HAP-1 (cell line): ENCODE measurements at regions not wholly inside any gene's neighbourhood (a gene's known extent, or its start where the extent isn't known, plus 50 kb on each side); places are given as distances from the start of the nearest gene placed in this dataset.

Experiments
- DNase-seq, 2 experiments: peaks; one replicate each; pipeline ENCODE4 v3.0.0-alpha.2; 2016 to 2020; ENCODE audit warnings: low spot score in 2 of 2
- H3K27me3 ChIP-seq: fragments of 250-450 bp; sonication (Bioruptor Pico); 2 replicates; pipeline ENCODE4 v1.5.1; 2020; ENCODE audit warnings: low read depth, mild to moderate bottlenecking, moderate library complexity
- H3K36me3 ChIP-seq: fragments of 250-450 bp; sonication (Bioruptor Pico); replicated peaks from 2 replicates; pipeline ENCODE4 v1.5.1; 2020; ENCODE audit warnings: mild to moderate bottlenecking
- H3K4me1 ChIP-seq: fragments of 250-450 bp; sonication (Bioruptor Pico); 2 replicates; pipeline ENCODE4 v1.5.1; 2020; ENCODE audit warnings: mild to moderate bottlenecking
- H3K4me3 ChIP-seq: fragments of 250-450 bp; sonication (Bioruptor Pico); 2 replicates; pipeline ENCODE4 v1.5.1; 2020; ENCODE audit warnings: mild to moderate bottlenecking, moderate library complexity
- H3K9me3 ChIP-seq: fragments of 250-450 bp; sonication (Bioruptor Pico); 2 replicates; pipeline ENCODE4 v1.5.1; 2020; ENCODE audit warnings: mild to moderate bottlenecking, moderate library complexity
- in situ Hi-C: fragments of 300-500 bp; cut with MboI; formaldehyde crosslinking; loops from 3 replicates; pipeline ENCODE4 v1.14.3; 2020; ENCODE audit warnings: low sequenced_read_pairs, inconsistent platforms, mixed read lengths

GRCh38 chr16:66315210-66315825 lies 51.2 kb upstream of the CDH5 start:
- no peak overlapping the region for H3K4me3 ChIP-seq
- in situ Hi-C loops = no loop called here
- H3K36me3 ChIP-seq = no peaks in the 10 kb centered on the region
- no peaks in the 10 kb centered on the region for H3K9me3 ChIP-seq
- H3K27me3 ChIP-seq = peaks cover 5% of the 10 kb centered on the region; the same call in 1 of the 2 replicates
- no peaks in the 10 kb centered on the region for H3K4me1 ChIP-seq
- DNase-seq = peak; percentile 61 to 77

GRCh38 chr16:66311306-66311705 lies 55.2 kb upstream of the CDH5 start:
- peaks cover 17% of the 10 kb centered on the region for H3K27me3 ChIP-seq
- no peak for DNase-seq
- H3K9me3 ChIP-seq = no peaks in the 10 kb centered on the region
- in situ Hi-C loops = no loop called here
- H3K36me3 ChIP-seq = no peaks in the 10 kb centered on the region
- H3K4me1 ChIP-seq = no peaks in the 10 kb centered on the region
- no peak overlapping the region for H3K4me3 ChIP-seq

GRCh38 chr16:66309215-66309807 lies 57.2 kb upstream of the CDH5 start:
- no peak for DNase-seq
- Histone ChIP-seq H3K36me3 (no peaks in the 10 kb centered on the region), H3K27me3 (peaks cover 17% of the 10 kb centered on the region), H3K9me3 (no peaks in the 10 kb centered on the region), H3K4me1 (no peaks in the 10 kb centered on the region), H3K4me3 (no peak overlapping the region)
- in situ Hi-C loops = no loop called here

- no peaks in the 10 kb centered on the region for H3K4me1 ChIP-seq
- no peaks in the 10 kb centered on the region for H3K36me3 ChIP-seq
- H3K27me3 ChIP-seq = peaks cover 17% of the 10 kb centered on the region
- no peak overlapping the region for H3K4me3 ChIP-seq
- no peaks in the 10 kb centered on the region for H3K9me3 ChIP-seq
- no peak for DNase-seq
- in situ Hi-C loops = no loop called here
These were observed 58.4 kb upstream of the CDH5 start for GRCh38 chr16:66308096-66308495.

GRCh38 chr16:66306366-66307150 lies 59.9 kb upstream of the CDH5 start:
- in situ Hi-C loops = no loop called here
- H3K4me1 ChIP-seq = no peaks in the 10 kb centered on the region
- H3K27me3 ChIP-seq = peaks cover 17% of the 10 kb centered on the region
- no peak overlapping the region for H3K4me3 ChIP-seq
- no peaks in the 10 kb centered on the region for H3K36me3 ChIP-seq
- no peak for DNase-seq
- H3K9me3 ChIP-seq = no peaks in the 10 kb centered on the region

GRCh38 chr16:66304961-66305360 lies 61.5 kb upstream of the CDH5 start:
- DNase-seq = no peak
- peaks cover 11% of the 10 kb centered on the region for H3K27me3 ChIP-seq
- H3K9me3 ChIP-seq = no peaks in the 10 kb centered on the region
- H3K4me3 ChIP-seq = no peak overlapping the region
- no peaks in the 10 kb centered on the region for H3K36me3 ChIP-seq
- H3K4me1 ChIP-seq = no peaks in the 10 kb centered on the region
- in situ Hi-C loops = no loop called here

- no peaks in the 10 kb centered on the region for H3K9me3 ChIP-seq
- H3K4me3 ChIP-seq = no peak overlapping the region
- H3K4me1 ChIP-seq = no peaks in the 10 kb centered on the region
- no peak for DNase-seq
- in situ Hi-C loops = no loop called here
- peaks cover 3% of the 10 kb centered on the region; the same call in 1 of the 2 replicates for H3K27me3 ChIP-seq
- no peaks in the 10 kb centered on the region for H3K36me3 ChIP-seq
These were observed 62.3 kb upstream of the CDH5 start for GRCh38 chr16:66304151-66304550.

- H3K27me3 ChIP-seq = no peaks in the 10 kb centered on the region
- no peaks in the 10 kb centered on the region for H3K9me3 ChIP-seq
- no peak for DNase-seq
- no peak overlapping the region for H3K4me3 ChIP-seq
- in situ Hi-C loops = no loop called here
- no peaks in the 10 kb centered on the region for H3K36me3 ChIP-seq
- H3K4me1 ChIP-seq = no peaks in the 10 kb centered on the region
These were observed 66.0 kb upstream of the CDH5 start for GRCh38 chr16:66300501-66300900.

- in situ Hi-C loops = no loop called here
- Histone ChIP-seq H3K27me3 (no peaks in the 10 kb centered on the region), H3K9me3 (no peaks in the 10 kb centered on the region), H3K4me1 (no peaks in the 10 kb centered on the region), H3K36me3 (no peaks in the 10 kb centered on the region), H3K4me3 (no peak overlapping the region)
- no peak for DNase-seq
These were observed 66.5 kb upstream of the CDH5 start for GRCh38 chr16:66300037-66300436.

- no peaks in the 10 kb centered on the region for H3K36me3 ChIP-seq
- H3K4me1 ChIP-seq = no peaks in the 10 kb centered on the region
- in situ Hi-C loops = no loop called here
- no peak for DNase-seq
- no peaks in the 10 kb centered on the region for H3K9me3 ChIP-seq
- no peak overlapping the region for H3K4me3 ChIP-seq
- no peaks in the 10 kb centered on the region; the same call in 1 of the 2 replicates for H3K27me3 ChIP-seq
These were observed 67.1 kb upstream of the CDH5 start for GRCh38 chr16:66299349-66299748.

GRCh38 chr16:66298571-66299120 lies 67.8 kb upstream of the CDH5 start:
- in situ Hi-C loops = no loop called here
- no peak for DNase-seq
- Histone ChIP-seq H3K27me3 (no peaks in the 10 kb centered on the region; the same call in 1 of the 2 replicates), H3K36me3 (no peaks in the 10 kb centered on the region), H3K4me3 (no peak overlapping the region), H3K9me3 (no peaks in the 10 kb centered on the region), H3K4me1 (no peaks in the 10 kb centered on the region)

GRCh38 chr16:66298006-66298405 lies 68.5 kb upstream of the CDH5 start:
- no peak overlapping the region for H3K4me3 ChIP-seq
- DNase-seq = no peak
- no peaks in the 10 kb centered on the region for H3K36me3 ChIP-seq
- no peaks in the 10 kb centered on the region; the same call in 1 of the 2 replicates for H3K27me3 ChIP-seq
- no peaks in the 10 kb centered on the region for H3K9me3 ChIP-seq
- H3K4me1 ChIP-seq = no peaks in the 10 kb centered on the region
- in situ Hi-C loops = no loop called here

- Histone ChIP-seq H3K9me3 (no peaks in the 10 kb centered on the region), H3K4me3 (no peak overlapping the region), H3K36me3 (no peaks in the 10 kb centered on the region), H3K4me1 (no peaks in the 10 kb centered on the region), H3K27me3 (no peaks in the 10 kb centered on the region; the same call in none of the 2 replicates)
- DNase-seq = no peak
- in situ Hi-C loops = no loop called here
These were observed 69.9 kb upstream of the CDH5 start for GRCh38 chr16:66296591-66296990.
